K562 (cell line): ENCODE measurements at regions not wholly inside any gene's neighbourhood (a gene's known extent, or its start where the extent isn't known, plus 50 kb on each side); places are given as distances from the start of the nearest gene placed in this dataset.

Experiments
- ATAC-seq: fragments of 200-7000 bp; cut with Tn5 transposase; 3 replicates; pipeline ENCODE4 v1.9.1; 2020; ENCODE audit warnings: moderate library complexity
- BruUV-seq: library from RNA; stranded (reverse); fragments of 400-500 nt; replicated peaks from 2 replicates; lab custom pipeline; 2021; lab: Mats Ljungman, UMichigan
- CTCF ChIA-PET: fragments of 300-600 bp; formaldehyde crosslinking; extraction: SDS; loops from one replicate; lab custom pipeline; 2021; ENCODE audit warnings: low intra/inter-chr PET ratio; lab: Yijun Ruan, JAX
- POLR2A ChIA-PET: fragments of 300-600, 350-650 bp; sonication (Branson Sonifier 250); formaldehyde crosslinking; extraction: SDS; loops from one replicate; lab custom pipeline; 2021; ENCODE audit warnings: antibody characterized with exemption, inconsistent platforms; lab: Yijun Ruan, JAX
- DNase-seq, 4 experiments: peaks; one replicate each; pipeline versions ENCODE4 v3.0.0 to v3.0.0-alpha.2; 2011 to 2018; ENCODE audit warnings: low spot score in 3 of 4, mixed read lengths in 3 of 4; ENCODE audit errors: extremely low read depth in 1 of 4
- FAIRE-seq: peaks from 2 replicates; lab custom pipeline; 2011; peaks lifted over from hg19 to GRCh38; lab: Jason Lieb, UNC
- H2AFZ ChIP-seq: 2 replicates; pipeline ENCODE4 v1.6.0; 2011; ENCODE audit warnings: low read depth, low read length, control low read depth, inconsistent platforms
- H3K27ac ChIP-seq: fragments of 200-600 bp; 3 replicates; pipeline ENCODE4 v1.8.0; 2011; ENCODE audit warnings: low read depth, mild to moderate bottlenecking, control low read depth, inconsistent platforms, low read length, moderate library complexity, mixed read lengths; ENCODE audit errors: extremely low read depth
- H3K27me3 ChIP-seq, 2 experiments: fragments of 300-600 bp in 1 of 2; 2 replicates in 1 of 2; 3 replicates in 1 of 2; pipeline versions ENCODE4 v1.6.0 to v1.8.0; 2011; ENCODE audit warnings: inconsistent platforms in 2 of 2, low read length in 2 of 2, mild to moderate bottlenecking in 1 of 2, mixed read lengths in 1 of 2, moderate library complexity in 1 of 2; ENCODE audit not compliant: control insufficient read depth in 2 of 2, insufficient read depth in 2 of 2
- H3K36me3 ChIP-seq: fragments of 300-600 bp; 3 replicates; pipeline ENCODE4 v1.8.0; 2011; ENCODE audit warnings: mild to moderate bottlenecking, low read length, inconsistent platforms; ENCODE audit not compliant: control insufficient read depth, insufficient read depth
- H3K4me1 ChIP-seq, 2 experiments: fragments of 200-600 bp in 1 of 2; replicated peaks in 1 of 2; 2 replicates in 1 of 2; 3 replicates in 1 of 2; pipeline versions ENCODE4 v1.5.1 to v1.8.0; 2011; ENCODE audit warnings: inconsistent platforms in 2 of 2, low read length in 2 of 2, mild to moderate bottlenecking in 1 of 2, mixed read lengths in 1 of 2, moderate library complexity in 1 of 2; ENCODE audit not compliant: control insufficient read depth in 2 of 2, insufficient read depth in 2 of 2
- H3K4me2 ChIP-seq: 2 replicates; pipeline ENCODE4 v1.6.1; 2011; ENCODE audit warnings: low read length, control low read depth, inconsistent platforms, mixed read lengths; ENCODE audit not compliant: insufficient read depth
- H3K4me3 ChIP-seq: fragments of 200-600 bp; sonication (generic), shearing (Covaris generic); 2 replicates; pipeline ENCODE4 v1.5.1; 2016; ENCODE audit warnings: control low read depth, inconsistent platforms
- H3K79me2 ChIP-seq: fragments of 200-600 bp; 3 replicates; pipeline ENCODE4 v1.8.0; 2011; ENCODE audit warnings: low read length, inconsistent platforms; ENCODE audit not compliant: control insufficient read depth, insufficient read depth
- H3K9ac ChIP-seq, 2 experiments: 2 replicates each; pipeline versions ENCODE4 v1.6.0 to v1.6.1; 2011; ENCODE audit warnings: low read depth in 2 of 2, low read length in 2 of 2, control low read depth in 1 of 2, inconsistent platforms in 1 of 2, mild to moderate bottlenecking in 1 of 2, mixed read lengths in 1 of 2; ENCODE audit not compliant: insufficient read depth in 1 of 2
- H3K9me1 ChIP-seq: one replicate; pipeline ENCODE4 v1.6.0; 2011; ENCODE audit warnings: inconsistent platforms, mild to moderate bottlenecking, low read length, moderate library complexity; ENCODE audit not compliant: control insufficient read depth, insufficient read depth
- H3K9me3 ChIP-seq: replicated peaks from 2 replicates; pipeline ENCODE4 v1.5.1; 2011; ENCODE audit warnings: low read depth, low read length, inconsistent platforms; ENCODE audit not compliant: control insufficient read depth, insufficient read depth
- H4K20me1 ChIP-seq: replicated peaks from 2 replicates; pipeline ENCODE4 v1.6.1; 2011; ENCODE audit warnings: low read length, inconsistent platforms, mixed read lengths; ENCODE audit not compliant: control insufficient read depth, insufficient read depth
- BCL6 ChIP-seq: fragments of 250-450 bp; sonication (Bioruptor Pico); IDR thresholded peaks from 2 replicates; pipeline ENCODE4 v1.4.0; 2020
- HNRNPLL ChIP-seq: fragments of 200-400 bp; formaldehyde crosslinking; IDR thresholded peaks from 2 replicates; pipeline ENCODE4 v1.6.1; 2017; ENCODE audit warnings: low read length, low read depth, mild to moderate bottlenecking; ENCODE audit not compliant: poor library complexity, severe bottlenecking
- MTA3 ChIP-seq: fragments of 450-650 bp; formaldehyde crosslinking; IDR thresholded peaks from 2 replicates; pipeline ENCODE4 v1.6.1; 2017; ENCODE audit warnings: mild to moderate bottlenecking, borderline replicate concordance
- MYBL2 ChIP-seq, 2 experiments: fragments of 450-650 bp in 1 of 2; sonication (generic) in 1 of 2; formaldehyde crosslinking in 1 of 2; IDR thresholded peaks; 2 replicates each; pipeline versions ENCODE4 v1.6.1 to v1.8.1; 2017 to 2022; ENCODE audit warnings: borderline replicate concordance in 1 of 2, inconsistent platforms in 1 of 2, low read depth in 1 of 2, mild to moderate bottlenecking in 1 of 2, missing genetic modification reagents in 1 of 2, moderate library complexity in 1 of 2
- NR1H2 ChIP-seq: sonication (generic); formaldehyde crosslinking; IDR thresholded peaks from 2 replicates; pipeline ENCODE4 v1.4.0; 2020; ENCODE audit warnings: mild to moderate bottlenecking, missing genetic modification reagents
- SETDB1 ChIP-seq: IDR thresholded peaks from one replicate; pipeline ENCODE4 v1.6.1; 2012; ENCODE audit warnings: low read length, control low read depth, inconsistent platforms
- U2AF1 ChIP-seq: fragments of 200-400 bp; formaldehyde crosslinking; optimal IDR thresholded peaks from 2 replicates; pipeline ENCODE3; 2017; ENCODE audit warnings: mild to moderate bottlenecking, low read depth, low read length, moderate library complexity
- XRCC5 ChIP-seq: fragments of 200-400 bp; formaldehyde crosslinking; IDR thresholded peaks from 2 replicates; pipeline ENCODE4 v1.6.1; 2017; ENCODE audit warnings: low read depth, mild to moderate bottlenecking, low read length
- ZC3H4 ChIP-seq: sonication (generic); formaldehyde crosslinking; IDR thresholded peaks from 2 replicates; pipeline ENCODE4 v1.9.0; 2021; ENCODE audit warnings: missing genetic modification reagents, borderline replicate concordance
- WGBS: fragments of 100-300 bp; shearing (Covaris generic); methylation state at CpG from one replicate; pipeline ENCODE4 v1.1.6; 2016; ENCODE audit warnings: low coverage, mixed read lengths; ENCODE audit not compliant: insufficient coverage; ENCODE audit errors: missing lambda C conversion rate; 5-methylcytosine and 5-hydroxymethylcytosine counted together
- in situ Hi-C: fragments of 300-500 bp; cut with MboI; formaldehyde crosslinking; loops from 4 replicates; pipeline ENCODE4 v1.15.0; 2018; ENCODE audit warnings: inconsistent platforms, mixed read lengths
- intact Hi-C: fragments of 100-400 bp; cut with micrococcal nuclease; formaldehyde crosslinking; loops from 2 replicates; pipeline ENCODE4 v1.14.2; 2022
- TF ChIP-seq, protein P1 (sequence below): sonication (generic); formaldehyde crosslinking; IDR thresholded peaks from 2 replicates; pipeline ENCODE4 v1.8.1; 2023; ENCODE audit warnings: mild to moderate bottlenecking, missing genetic modification reagents, moderate library complexity

DNA sequence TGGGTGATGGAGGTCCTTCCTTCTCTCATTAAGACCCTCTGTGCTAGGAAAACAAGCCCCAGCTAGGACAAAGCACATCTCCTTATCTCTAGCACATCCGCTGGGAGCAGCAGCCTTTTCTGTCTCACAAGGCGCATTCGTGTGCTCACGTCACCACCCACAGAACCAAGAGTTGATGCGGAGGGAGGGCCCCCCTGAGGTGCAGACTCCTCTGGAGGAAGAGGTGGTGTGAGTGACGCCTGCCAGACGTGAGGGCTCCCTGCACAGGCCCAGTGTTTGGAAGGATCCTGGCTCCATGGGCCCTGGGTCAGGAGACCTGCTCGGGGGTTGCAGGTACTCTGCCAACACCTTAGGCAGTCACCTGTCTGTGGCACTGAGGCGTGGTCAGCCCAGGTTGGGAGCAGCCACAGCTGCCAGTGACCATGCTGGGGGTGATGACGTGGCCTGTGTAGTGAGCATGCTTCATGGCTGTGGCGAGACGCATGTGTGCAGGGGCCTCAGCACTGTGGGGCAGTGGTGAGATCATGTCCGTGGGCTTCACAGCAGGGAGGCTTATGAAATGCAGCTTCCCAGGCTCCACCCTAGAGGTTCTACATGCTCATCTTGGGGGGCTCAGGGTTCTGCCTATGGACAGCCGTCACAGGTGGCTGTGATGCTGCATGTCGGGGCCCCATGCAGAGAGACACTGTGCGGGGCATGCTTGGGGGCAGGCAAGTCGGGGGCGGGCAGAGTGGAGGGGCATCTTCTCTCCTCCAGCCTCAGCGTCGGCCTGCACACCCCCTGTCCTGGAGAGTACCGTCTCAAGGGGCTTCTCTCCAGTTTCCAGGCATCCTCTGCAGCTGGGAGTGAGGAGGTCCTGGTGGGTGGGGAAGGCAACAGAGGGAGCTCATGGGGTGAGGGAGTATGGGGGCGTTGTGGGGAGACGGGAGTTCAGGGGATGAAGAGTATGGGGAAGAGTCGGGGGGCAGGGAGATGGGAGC lies 56.2 kb upstream of the DPYSL4 start:
- H3K36me3 ChIP-seq, result no peaks in the 10 kb centered on the region
- FAIRE-seq (no peak), ATAC-seq (no peak), DNase-seq (no peak)
- TF ChIP-seq NR1H2 (no peak), SETDB1 (no peak), BCL6 (no peak), MYBL2 (IDR thresholded peaks at IDR 0.05; ENCODE audit: low read depth) (no peak), MYBL2 (CRISPR knock-in tag; IDR thresholded peaks at IDR 0.05; ENCODE audit: borderline replicate concordance) (no peak), XRCC5 (no peak), U2AF1 (no peak), MTA3 (no peak), ZC3H4 (CRISPR knock-in tag) (no peak), HNRNPLL (no peak)
- TF ChIP-seq, protein P1, sequence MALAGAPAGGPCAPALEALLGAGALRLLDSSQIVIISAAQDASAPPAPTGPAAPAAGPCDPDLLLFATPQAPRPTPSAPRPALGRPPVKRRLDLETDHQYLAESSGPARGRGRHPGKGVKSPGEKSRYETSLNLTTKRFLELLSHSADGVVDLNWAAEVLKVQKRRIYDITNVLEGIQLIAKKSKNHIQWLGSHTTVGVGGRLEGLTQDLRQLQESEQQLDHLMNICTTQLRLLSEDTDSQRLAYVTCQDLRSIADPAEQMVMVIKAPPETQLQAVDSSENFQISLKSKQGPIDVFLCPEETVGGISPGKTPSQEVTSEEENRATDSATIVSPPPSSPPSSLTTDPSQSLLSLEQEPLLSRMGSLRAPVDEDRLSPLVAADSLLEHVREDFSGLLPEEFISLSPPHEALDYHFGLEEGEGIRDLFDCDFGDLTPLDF, result no peak
- ChIA-PET CTCF (no interaction called here), POLR2A (no interaction called here)
- H3K9ac ChIP-seq, result no peak overlapping the region
- no peak overlapping the region for H3K4me2 ChIP-seq
- BruUV-seq, result no TSS peak
- no peaks in the 10 kb centered on the region for H3K9me1 ChIP-seq
- H3K79me2 ChIP-seq, result no peaks in the 10 kb centered on the region
- no peaks in the 10 kb centered on the region for H3K4me1 ChIP-seq
- no peak overlapping the region for H3K27ac ChIP-seq
- no peak overlapping the region for H3K4me3 ChIP-seq
- H3K27me3 ChIP-seq, result peaks cover 6 to 50% of the 10 kb centered on the region in 2 experiments; a peak in 4 of 5 replicates
- in situ Hi-C loops, result no loop called here
- 2% methylated on average over 18 of the region's 24 CpGs for WGBS
- H4K20me1 ChIP-seq, result no peaks in the 10 kb centered on the region
- H2AFZ ChIP-seq, result no peak overlapping the region
- no peaks in the 10 kb centered on the region for H3K9me3 ChIP-seq
- intact Hi-C loops, result loop anchor here (10.0 kb wide), 1 partner anchor 86 kb away; no protein-coding TSS in a partner anchor
